Glomerular visceral epithelial cell (primary cell): ENCODE measurements at regions not wholly inside any gene's neighbourhood (a gene's known extent, or its start where the extent isn't known, plus 50 kb on each side); places are given as distances from the start of the nearest gene placed in this dataset.

ENCODE experiments used
- DNase-seq: peaks from one replicate; pipeline ENCODE4 v3.0.0-alpha.2; 2016; ENCODE audit errors: extremely low spot score

DNA sequence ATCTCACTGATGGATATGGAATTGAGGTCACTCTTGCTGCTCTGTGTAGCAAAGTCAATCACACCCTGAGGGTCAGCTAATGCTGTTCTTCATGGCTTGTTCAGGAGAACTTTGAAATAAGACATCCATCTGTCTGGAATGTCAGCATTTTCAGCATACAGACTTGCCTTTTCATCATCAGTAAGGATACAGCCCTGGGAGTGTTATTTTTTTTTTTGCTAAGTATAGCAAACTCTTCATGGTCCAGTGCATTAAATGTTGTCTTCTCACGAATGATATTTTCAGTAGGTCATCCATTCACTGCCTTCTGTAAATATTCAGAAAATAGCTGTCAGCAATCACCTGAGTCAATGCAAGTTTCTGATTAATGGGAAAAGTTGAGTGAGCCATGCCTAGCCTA, 268.8 kb upstream of the SMIM31 start:
- peak; percentile 63 for DNase-seq

DNA sequence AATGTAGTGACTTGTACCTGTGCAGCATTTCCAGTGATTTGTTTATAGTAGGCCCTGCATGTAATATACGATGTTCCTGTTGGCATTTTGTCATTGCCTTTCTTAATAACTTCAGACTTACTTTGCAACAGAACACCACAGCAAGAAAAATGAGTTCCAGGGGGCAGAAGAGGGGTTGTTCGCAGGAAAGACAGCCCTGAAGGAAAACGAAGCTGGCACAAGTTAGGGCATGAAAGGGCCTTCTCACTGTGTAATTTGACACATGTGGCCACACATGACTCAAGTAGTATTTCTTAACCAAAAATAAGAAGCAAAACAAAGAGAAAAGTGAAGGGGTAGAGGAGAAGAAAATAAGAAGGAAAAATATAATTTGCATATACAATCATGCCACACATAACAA, 265.8 kb upstream of the SMIM31 start:
- no peak for DNase-seq

DNA sequence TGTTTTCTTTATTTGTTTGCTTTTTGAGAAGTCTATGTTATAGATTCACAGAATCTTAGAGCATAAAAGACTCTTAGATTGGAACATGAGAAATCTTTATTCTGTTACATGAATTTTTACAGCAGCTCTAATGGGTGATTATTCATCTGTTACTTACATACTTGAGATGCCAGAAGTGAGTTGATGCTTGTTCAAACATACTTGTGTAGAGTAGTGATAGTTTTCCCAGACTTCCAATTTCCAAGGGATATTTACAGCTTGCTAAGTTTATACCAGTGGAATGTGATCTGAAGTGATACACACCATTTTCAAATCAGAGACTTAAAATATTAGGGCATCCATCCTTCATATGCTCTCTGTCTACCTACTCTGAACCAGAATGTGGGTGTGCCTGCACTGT, 252.9 kb upstream of the SMIM31 start:
- DNase-seq, result peak; percentile 37

DNA sequence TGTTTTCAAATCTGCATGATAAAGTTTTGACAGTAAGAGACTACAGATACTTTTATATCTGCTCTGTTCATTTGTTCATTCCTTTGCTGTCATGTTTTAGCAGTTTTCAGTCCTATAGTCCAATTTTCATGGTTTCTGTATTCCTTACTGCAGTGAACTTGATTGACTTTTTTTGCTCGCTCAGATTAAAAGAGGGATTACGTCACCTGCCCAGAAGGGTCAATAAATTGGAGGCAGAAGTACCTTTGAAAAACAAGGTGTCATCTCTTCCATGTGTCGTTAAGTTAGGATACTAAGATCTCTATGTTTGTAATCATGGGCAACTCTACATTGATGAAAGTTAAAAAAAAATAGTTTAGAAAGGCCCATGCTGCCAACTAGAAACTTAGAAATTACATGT, 250.1 kb upstream of the SMIM31 start:
- DNase-seq, result no peak

DNA sequence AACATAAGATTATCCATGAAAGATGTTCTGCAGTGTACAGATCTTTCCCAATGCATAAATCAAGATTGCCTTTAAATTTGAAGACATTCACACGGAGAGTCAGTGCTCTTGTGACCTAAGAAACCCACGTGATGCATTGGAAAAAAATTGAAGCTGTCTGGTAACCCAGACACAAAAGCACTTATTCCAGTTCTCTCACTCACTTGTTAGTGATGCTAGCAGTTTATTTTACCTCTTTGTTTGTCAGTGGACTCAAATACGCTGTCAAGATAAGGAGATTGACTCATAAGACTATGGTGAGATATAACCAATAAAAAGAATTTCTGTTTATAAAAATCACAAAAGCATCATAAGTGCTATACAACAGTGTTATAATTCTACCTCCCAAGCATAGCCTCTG, 245.8 kb upstream of the SMIM31 start:
- no peak for DNase-seq

DNA sequence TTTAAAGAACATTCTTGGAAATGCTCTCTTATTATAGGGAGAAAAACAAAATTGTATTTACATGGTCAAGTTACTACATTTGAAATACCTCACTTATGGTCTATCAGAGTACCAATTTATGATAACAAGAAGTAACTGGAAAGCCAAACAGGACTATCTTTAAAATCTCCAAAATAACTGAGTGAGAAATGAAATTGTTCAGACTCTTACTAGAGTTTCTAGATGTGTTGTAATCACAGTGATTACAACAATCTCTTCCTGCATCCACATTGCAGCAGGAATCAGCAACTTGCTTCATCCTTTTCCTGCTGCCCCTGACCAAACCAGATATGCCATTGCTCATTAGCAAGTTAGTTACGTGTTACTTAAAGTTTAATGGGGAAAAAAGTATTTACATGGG, 245.2 kb upstream of the SMIM31 start:
- DNase-seq, result no peak

DNA sequence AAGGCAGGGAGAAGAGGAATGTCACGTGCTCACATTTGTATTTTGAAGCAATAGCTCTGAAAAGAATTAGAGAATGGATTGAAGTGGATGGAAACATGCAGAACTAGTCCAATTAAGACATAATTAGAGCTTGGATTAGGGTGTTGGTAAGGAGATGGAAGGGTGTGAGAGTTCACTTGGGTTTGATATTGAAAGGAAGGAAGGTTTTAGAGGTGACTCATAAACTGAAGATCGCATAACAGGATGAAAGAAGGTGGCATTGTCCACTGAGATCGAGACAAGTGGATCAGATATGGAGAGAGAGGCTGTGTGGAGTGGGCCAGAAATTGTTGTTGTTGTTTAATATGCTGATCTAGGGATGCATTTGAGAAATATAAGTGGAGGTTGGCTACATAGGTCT, 244.0 kb upstream of the SMIM31 start:
- DNase-seq, result peak; percentile 7

DNA sequence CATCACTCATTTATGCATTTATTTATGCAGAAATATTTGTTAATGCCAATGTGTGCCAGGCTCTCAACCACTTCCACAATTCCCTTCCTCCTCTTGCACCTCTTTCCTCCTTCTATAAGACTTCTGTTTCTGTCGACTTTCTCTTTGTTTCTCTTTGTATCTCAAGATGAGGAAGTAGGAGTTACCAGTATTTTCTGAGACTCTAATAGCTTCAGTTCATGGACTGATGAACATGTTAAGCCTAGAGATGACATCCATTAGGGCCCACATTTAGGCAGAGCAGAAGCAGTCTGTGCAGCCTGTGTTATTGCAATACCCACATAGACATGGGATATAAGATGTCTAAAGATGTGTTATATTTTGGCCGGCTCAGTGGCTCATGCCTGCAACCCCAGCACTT, 241.8 kb upstream of the SMIM31 start:
- no peak for DNase-seq

DNA sequence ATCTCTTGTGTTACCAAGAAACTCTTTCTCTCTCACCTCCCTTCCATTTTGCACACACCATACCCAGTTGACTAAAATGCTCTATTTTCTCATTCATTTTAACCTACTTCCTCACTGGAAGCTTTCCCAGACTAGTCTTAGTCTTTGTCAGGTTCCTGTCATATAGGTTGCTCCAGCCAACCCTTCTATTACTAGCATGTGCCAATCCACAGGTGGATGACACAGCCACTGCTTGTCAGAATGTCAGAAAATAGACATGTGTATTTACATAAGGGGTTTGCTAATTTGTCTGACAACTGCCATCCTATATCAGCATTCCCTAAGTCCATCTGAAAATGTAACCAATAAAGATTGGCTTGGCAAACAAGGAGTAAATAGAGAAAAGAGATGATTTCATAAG, 239.2 kb upstream of the SMIM31 start:
- DNase-seq, result no peak

DNA sequence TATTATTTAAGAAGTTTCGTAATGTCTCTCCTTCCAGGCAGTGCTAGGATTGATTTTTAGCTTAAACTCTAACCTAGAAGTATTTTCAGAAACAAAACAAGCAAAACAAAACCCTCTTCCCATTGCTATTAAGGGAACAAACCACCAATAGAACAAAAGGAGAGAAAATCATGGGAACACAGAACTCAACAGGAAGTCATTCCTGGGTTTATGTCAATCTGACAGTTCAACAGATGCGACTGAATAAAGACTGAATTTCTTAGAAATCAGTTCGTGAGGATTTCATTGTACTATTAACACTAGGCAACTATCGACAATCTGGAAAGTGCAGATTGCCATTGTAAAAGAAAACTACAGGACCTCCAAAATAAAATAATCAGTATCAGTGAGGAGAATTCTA, 229.1 kb upstream of the SMIM31 start:
- DNase-seq, result no peak

DNA sequence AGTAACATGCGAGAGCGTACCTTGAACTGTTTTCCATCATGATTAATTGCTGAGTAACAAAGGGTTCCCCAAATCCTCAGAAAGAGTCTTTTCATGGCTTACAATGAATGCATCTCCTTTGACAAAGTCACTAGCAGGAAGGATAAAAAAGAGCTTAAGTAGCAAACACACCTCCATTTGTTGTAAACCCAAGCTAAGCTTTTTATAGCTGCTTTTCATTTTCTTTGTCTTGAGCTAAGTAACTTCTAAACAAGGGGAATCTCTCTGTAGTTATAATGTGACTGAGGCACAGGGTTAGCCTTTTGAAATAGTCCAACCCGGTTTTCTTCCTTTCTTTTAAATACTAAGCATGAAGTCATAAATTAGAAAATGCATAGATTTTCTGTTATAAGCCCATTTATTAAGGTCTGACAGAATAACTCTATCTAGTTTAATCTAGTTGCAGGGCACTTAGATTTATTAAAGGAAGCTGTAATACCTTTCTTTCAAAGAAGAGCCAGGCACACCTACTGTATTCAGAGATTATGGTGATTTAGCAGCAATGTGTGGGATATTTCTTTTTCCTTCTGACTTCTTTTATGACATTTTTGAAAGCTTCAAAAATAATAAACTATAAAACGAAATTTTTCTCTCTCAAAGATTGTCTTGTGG, 226.9 kb upstream of the SMIM31 start:
- no peak for DNase-seq

DNA sequence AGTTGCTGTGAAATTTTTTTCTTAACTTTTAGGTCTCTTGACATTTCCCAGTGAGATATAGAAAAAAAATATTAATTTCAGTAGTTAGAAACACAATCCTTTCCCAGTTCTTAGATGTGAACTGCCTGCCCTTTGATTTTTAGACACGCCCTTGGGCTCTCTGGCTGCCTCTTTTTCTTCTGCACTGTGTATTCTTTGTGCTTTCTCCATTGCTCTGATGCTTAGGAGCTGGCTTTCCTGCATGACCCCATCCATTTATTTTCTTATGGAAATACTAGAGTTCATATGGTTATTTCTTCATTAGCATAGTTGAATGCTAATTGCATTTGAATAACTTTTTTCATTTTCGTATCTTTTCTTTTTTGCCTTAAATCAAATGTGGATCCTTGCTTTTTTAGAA, 224.9 kb upstream of the SMIM31 start:
- DNase-seq, result no peak

DNA sequence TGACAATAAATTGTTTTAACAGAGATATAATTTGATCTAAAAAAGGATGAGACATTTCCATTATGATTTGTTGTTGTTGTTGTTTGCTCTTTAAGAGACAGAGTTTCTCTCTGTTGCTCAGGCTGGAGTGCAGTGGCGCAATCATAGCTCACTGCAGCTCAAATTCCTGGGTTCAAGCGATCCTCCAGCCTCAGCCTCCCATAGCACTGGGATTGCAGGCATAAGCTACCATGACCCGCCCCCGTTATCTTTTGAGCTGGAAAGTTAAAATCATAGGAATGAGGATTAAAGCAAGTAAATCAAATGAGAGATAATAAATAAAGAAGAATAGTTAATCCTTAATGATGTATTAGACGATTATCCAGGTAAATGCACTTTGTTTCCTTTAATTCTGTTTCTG, 224.4 kb upstream of the SMIM31 start:
- DNase-seq, result no peak

DNA sequence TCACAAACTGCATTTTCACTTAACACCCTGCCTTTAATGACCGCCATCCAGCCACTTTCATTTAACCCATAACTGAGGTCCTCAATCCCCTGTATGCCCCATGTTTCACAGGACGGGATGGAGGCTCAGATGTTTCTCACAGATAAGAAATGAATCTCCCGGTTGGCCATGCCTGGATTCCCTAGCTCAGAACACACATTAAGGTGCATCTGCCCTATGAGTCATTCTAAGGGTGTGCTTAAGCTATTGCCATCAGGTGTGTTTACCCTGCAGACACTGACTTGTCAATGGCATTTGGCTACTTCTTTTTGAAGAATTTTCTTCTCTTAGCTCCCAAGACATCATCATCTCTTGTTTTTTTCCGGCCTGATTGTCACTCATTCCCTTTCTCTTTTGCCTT, 222.6 kb upstream of the SMIM31 start:
- no peak for DNase-seq

DNA sequence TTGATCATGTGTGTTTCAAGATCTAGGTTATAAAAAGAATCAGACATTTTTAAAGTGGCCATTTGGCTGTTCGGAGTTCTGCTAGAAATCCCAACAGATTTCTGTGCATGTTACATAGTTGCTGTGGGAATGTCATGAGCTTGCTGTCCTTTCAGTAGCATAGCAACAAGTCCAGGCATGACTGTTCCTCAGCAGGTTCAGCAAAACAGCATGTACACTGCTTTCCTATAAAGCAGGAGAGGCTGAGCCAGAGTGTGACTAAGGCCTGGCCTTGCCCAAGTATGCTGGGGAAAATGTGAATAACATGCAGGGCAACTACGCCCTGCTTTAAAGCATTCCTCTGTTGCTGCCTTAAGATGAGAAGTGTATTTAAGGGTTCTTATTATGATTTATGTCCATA, 217.1 kb upstream of the SMIM31 start:
- DNase-seq, result peak; percentile 70

DNA sequence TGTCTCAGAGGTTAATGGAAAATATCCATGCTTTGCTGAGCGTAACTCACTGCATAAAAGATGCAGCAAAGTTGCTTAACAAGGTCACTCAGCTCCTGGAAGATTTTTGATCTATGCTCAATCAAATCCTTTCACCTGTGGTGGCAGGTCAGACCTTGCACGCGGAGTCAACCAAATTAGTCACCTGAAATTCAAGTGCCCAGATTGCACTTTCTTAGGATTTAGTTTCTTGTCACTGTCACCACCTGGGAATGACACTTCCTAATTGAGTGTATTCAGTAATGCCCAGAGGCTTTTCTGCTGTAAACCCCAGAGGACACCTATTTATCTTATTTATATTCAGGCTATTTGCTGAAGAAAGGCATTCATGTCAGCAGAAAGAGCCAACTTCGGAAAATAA, 215.8 kb upstream of the SMIM31 start:
- no peak for DNase-seq

DNA sequence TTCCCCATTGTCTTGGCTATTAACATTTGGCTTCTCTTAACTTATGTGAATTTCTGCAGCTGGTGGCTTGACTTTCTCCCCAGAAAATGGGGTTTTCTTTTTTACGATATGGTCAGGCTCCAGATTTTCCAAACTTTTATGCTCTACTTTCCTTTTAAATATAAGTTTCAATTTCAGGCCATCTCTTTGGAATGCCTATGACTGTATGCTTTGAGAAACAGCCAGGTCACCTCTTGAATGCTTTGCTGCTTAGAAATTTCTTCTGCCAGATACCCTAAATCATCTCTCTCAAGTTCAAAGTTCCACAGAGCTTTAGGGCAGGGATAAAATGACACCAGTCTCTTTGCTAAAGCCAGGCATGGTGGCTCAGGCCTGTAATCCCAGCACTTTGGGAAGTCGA, 212.9 kb upstream of the SMIM31 start:
- DNase-seq, result no peak

DNA sequence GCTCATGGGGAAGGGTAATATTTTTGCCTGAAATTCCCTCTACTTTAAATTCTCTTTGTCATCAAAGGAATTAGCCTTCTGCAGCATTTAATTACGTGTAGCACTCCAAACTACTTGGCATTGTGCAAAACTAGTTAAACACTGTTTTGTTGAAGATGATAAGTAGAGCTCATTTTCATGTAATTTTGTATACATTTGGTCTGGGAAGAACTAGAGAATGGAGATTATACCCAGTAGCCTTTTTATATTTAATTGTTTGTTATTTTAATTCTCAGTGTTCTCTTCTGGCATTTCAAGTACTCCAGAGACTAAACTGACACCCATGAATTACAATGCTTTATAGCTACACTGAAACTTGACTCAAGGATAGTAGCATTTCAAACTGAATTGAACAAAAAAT, 211.5 kb upstream of the SMIM31 start:
- no peak for DNase-seq

DNA sequence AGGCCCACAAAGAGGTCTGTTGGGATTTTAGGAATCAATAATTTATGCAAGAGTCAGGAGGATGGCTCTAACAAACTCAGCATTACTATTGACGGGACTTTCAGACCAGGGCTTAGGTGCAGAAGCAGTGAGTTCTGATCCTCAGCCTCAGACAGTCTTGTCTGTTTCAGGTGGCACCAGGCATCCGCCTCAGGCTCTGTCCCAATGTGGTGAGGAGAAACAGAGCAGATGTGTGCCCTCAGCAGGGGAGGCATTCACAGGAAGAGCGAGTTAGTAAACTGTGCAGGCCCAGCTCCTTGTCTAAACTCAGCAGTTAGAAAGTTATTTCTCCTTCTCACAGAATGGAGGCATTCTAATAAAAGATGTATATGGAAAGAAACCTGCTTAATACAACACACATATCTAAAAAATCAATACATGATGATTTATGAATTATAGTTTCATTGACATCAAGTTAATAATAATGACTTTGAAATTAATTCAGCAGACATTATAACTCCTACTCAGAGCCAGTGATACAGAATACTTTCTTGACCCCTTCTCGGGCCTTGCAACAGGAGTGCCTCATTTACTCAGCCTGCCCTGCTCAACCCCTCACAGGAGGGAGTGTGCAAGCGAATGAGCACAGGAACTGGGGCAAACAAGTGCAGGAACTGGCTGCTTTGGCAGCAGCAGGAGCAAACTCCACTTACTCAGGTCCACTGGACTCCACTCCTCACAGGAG, 202.8 kb upstream of the SMIM31 start:
- no peak for DNase-seq

DNA sequence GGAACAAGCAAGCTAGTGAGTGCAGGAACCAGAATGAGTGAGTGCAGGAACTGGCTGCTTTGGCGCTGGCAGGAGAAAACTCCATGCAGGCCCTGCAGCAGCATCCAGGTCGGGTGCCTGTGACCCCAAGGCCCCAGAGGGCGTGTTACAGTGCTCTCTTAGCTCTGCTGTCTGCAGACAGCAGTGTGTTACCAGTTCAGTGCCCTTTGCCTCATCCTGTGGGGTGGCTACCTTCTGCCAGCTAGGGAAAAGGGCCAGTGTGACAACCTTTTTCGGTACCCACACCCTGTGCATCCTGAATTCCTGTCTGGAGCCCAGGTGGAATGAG, 202.3 kb upstream of the SMIM31 start:
- no peak for DNase-seq

DNA sequence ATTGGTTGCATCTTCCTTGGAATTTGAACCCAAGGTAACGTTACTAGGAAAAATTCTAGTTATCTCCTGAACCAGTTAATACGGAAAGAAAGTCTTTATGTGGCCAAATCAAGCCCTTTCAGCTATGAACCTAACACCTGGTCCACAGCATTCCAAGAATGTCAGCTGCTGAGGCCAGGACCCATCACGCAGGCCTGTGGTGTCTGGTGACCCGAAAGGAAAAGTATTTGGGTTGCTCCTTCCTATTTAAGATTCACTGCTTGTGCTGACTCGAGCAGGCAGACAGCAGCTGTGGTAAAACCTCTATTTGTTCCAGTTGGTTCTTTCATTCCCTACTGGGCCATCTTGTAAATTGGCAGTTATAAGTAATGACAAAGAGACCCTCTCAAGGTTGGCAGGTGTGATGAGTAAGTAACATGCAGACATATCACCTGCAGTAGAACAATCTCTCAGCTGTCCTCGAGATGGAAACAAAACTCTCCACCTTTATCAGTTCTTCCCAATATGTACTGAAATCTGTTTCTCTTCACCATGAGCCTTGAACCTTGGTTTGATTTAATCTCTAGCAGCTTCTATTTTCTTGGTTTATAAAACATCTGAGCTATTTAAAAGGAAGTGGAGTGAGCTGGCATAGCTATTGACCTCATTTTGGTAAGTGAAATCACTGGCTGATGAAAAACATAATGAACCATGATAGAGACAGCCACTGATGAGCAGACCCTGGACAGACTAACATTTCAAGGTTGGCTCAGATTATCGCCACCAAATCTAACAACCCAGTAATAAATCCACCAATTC, 182.1 kb upstream of the SMIM31 start:
- peak; percentile 76 for DNase-seq

DNA sequence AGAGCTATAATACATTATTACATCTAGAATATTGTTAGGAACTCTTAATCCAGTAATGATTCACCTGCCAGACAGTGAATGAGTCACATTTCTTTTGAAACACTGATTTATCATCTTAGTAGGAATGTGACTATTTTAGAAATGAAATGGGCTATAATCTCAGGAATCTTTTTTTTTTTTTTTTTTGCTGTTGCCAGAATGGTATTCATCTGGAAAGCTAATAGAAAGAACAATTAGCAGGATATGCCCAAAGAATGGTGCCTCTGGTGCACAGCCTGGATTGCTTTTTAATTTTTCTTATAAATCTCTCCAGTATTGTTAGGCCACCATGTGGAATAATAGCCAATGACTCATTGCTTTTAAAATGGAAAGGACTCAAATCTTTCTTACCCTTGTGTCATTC, 181.1 kb upstream of the SMIM31 start:
- DNase-seq, result peak; percentile 63

DNA sequence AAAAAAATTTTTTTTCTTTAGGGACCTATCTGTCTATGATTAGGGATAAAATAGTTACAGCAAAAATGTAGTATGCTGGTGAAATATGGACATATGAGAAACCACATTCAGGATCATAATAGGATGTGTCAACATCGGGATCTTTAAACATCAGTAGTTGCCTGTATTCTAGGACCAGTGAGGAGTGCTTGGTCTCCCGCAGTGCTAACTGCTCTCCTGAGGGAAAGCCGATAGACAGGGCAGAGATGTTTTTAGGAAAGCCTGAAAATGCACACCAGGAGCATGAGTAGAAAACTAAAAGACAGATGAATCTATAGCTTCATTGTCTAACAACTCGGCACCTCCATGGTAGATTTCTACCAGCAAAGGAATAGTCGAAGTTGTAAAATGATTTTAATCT, 178.1 kb upstream of the SMIM31 start:
- no peak for DNase-seq
